Right cardiac atrium (tissue), 5 donors: ENCODE measurements at regions not wholly inside any gene's neighbourhood (a gene's known extent, or its start where the extent isn't known, plus 50 kb on each side); places are given as distances from the start of the nearest gene placed in this dataset.
A peak's percentile ranks its signal among the peaks of the same experiment; 100 is the strongest.

Experiments used
- ATAC-seq, 2 donors: fragments of 200-7000 bp; cut with Tn5 transposase; one replicate each; pipeline versions ENCODE4 v1.8.0 to v1.9.1; 2020; ENCODE audit warnings: moderate library complexity in 2 of 2, mild to moderate bottlenecking in 1 of 2
- DNase-seq, 3 donors: peaks; one replicate each; pipeline ENCODE4 v3.0.0-alpha.2; 2020
- H3K27ac ChIP-seq: one replicate; pipeline ENCODE4 v1.5.1; 2013; ENCODE audit warnings: mild to moderate bottlenecking, low read length, control low read depth, moderate library complexity
- H3K27me3 ChIP-seq: one replicate; pipeline ENCODE4 v1.6.1; 2013; ENCODE audit not compliant: control insufficient read depth, insufficient read depth
- H3K4me1 ChIP-seq: one replicate; pipeline ENCODE4 v1.6.1; 2013; ENCODE audit warnings: low read length; ENCODE audit not compliant: control insufficient read depth, insufficient read depth
- H3K4me3 ChIP-seq: one replicate; pipeline ENCODE4 v1.5.1; 2013; ENCODE audit warnings: low read length, control low read depth
- H3K9me3 ChIP-seq: one replicate; pipeline ENCODE4 v1.6.1; 2013; ENCODE audit warnings: low read length; ENCODE audit not compliant: control insufficient read depth
- WGBS: extraction: QIAGEN DNeasy Blood & Tissue Kit; methylation state at CpG from one replicate; pipeline ENCODE4 v1.1.7; 2013; 5-methylcytosine and 5-hydroxymethylcytosine counted together
- intact Hi-C, 4 donors: fragments of 100-400 bp; cut with DNase I; formaldehyde crosslinking; loops; one replicate each; pipeline versions ENCODE4 v1.11.0 to v1.14.0; 2022 to 2023
- donor health status: healthy with polysubstance abuse.
- donor health status: DM: no; HTN: yes; CAD: no.
- donor health status: DM: no; HTN: no; CAD: no.
- donor health status: DM: no; HTN: yes; CAD: no; lungs with severe emphysema.
- donor health status: DM: yes; HTN: yes; CAD: no.

GRCh38 chr4:125393825-125394224, 79.1 kb downstream of the FAT4 start:
- Histone ChIP-seq H3K9me3 (no peaks in the 10 kb centered on the region), H3K4me3 (no peak overlapping the region), H3K27ac (no peak overlapping the region), H3K4me1 (peaks cover 2% of the 10 kb centered on the region), H3K27me3 (no peaks in the 10 kb centered on the region)
- DNase-seq (no peak), ATAC-seq (no peak)
- 55% methylated on average over 2 of the region's 2 CpGs for WGBS
- intact Hi-C loops, result no loop called here

GRCh38 chr4:125397226-125397625, 82.5 kb downstream of the FAT4 start:
- Histone ChIP-seq H3K9me3 (no peaks in the 10 kb centered on the region), H3K4me3 (no peak overlapping the region), H3K4me1 (no peaks in the 10 kb centered on the region), H3K27ac (no peak overlapping the region), H3K27me3 (no peaks in the 10 kb centered on the region)
- 38% methylated on average over 2 of the region's 2 CpGs for WGBS
- DNase-seq (no peak), ATAC-seq (no peak)
- intact Hi-C loops, result no loop called here

GRCh38 chr4:125398263-125399002, 83.7 kb downstream of the FAT4 start:
- peak in 1 of 2 donors; percentile 29 for ATAC-seq
- H3K9me3 ChIP-seq, result no peaks in the 10 kb centered on the region
- no peaks in the 10 kb centered on the region for H3K27me3 ChIP-seq
- DNase-seq, result no peak
- no peak overlapping the region for H3K27ac ChIP-seq
- H3K4me1 ChIP-seq, result no peaks in the 10 kb centered on the region
- intact Hi-C loops, result no loop called here
- WGBS, result 51% methylated on average over 9 of the region's 9 CpGs
- H3K4me3 ChIP-seq, result no peak overlapping the region

- no peaks in the 10 kb centered on the region for H3K4me1 ChIP-seq
- H3K9me3 ChIP-seq, result no peaks in the 10 kb centered on the region
- no peak for ATAC-seq
- intact Hi-C loops, result no loop called here
- no peak overlapping the region for H3K4me3 ChIP-seq
- no peaks in the 10 kb centered on the region for H3K27me3 ChIP-seq
- no peak overlapping the region for H3K27ac ChIP-seq
- WGBS, result 21% methylated on average over 3 of the region's 3 CpGs
- DNase-seq, result no peak
These were observed 86.0 kb downstream of the FAT4 start for GRCh38 chr4:125400756-125401155.

- Histone ChIP-seq H3K4me3 (no peak overlapping the region), H3K27ac (no peak overlapping the region), H3K4me1 (no peaks in the 10 kb centered on the region), H3K9me3 (no peaks in the 10 kb centered on the region), H3K27me3 (no peaks in the 10 kb centered on the region)
- WGBS, result 57% methylated on average over 2 of the region's 2 CpGs
- no peak for ATAC-seq
- no peak for DNase-seq
- intact Hi-C loops, result no loop called here
These were observed 87.0 kb downstream of the FAT4 start for GRCh38 chr4:125401784-125402183.

- intact Hi-C loops, result no loop called here
- no peak for DNase-seq
- Histone ChIP-seq H3K9me3 (no peaks in the 10 kb centered on the region), H3K4me3 (no peak overlapping the region), H3K27ac (no peak overlapping the region), H3K27me3 (no peaks in the 10 kb centered on the region), H3K4me1 (peaks cover 3% of the 10 kb centered on the region)
- no peak for ATAC-seq
- WGBS, result 15% methylated on average over 2 of the region's 2 CpGs
These were observed 105.8 kb downstream of the FAT4 start for GRCh38 chr4:125420526-125420925.

- DNase-seq, result no peak
- no peaks in the 10 kb centered on the region for H3K9me3 ChIP-seq
- no peaks in the 10 kb centered on the region for H3K27me3 ChIP-seq
- peaks cover 3% of the 10 kb centered on the region for H3K4me1 ChIP-seq
- no peak for ATAC-seq
- intact Hi-C loops, result no loop called here
- no peak overlapping the region for H3K27ac ChIP-seq
- H3K4me3 ChIP-seq, result no peak overlapping the region
- 45% methylated on average over 1 of the region's 1 CpG for WGBS
These were observed 106.8 kb downstream of the FAT4 start for GRCh38 chr4:125421547-125421946.

- 97% methylated on average over 2 of the region's 2 CpGs for WGBS
- no peak overlapping the region for H3K27ac ChIP-seq
- peaks cover 3% of the 10 kb centered on the region for H3K4me1 ChIP-seq
- DNase-seq, result no peak
- intact Hi-C loops, result no loop called here
- H3K9me3 ChIP-seq, result no peaks in the 10 kb centered on the region
- no peaks in the 10 kb centered on the region for H3K27me3 ChIP-seq
- ATAC-seq, result no peak
- H3K4me3 ChIP-seq, result no peak overlapping the region
These were observed 108.4 kb downstream of the FAT4 start for GRCh38 chr4:125423124-125423523.

GRCh38 chr4:125428832-125429231, 114.1 kb downstream of the FAT4 start:
- Histone ChIP-seq H3K4me3 (no peak overlapping the region), H3K9me3 (no peaks in the 10 kb centered on the region), H3K4me1 (peaks cover 2% of the 10 kb centered on the region), H3K27me3 (no peaks in the 10 kb centered on the region), H3K27ac (no peak overlapping the region)
- WGBS, result 70% methylated on average over 2 of the region's 2 CpGs
- intact Hi-C loops, result no loop called here
- ATAC-seq (no peak), DNase-seq (no peak)

- H3K27me3 ChIP-seq, result no peaks in the 10 kb centered on the region
- ATAC-seq (no peak), DNase-seq (no peak)
- no peak overlapping the region for H3K4me3 ChIP-seq
- no peak overlapping the region for H3K27ac ChIP-seq
- 65% methylated on average over 4 of the region's 4 CpGs for WGBS
- peaks cover 2% of the 10 kb centered on the region for H3K4me1 ChIP-seq
- H3K9me3 ChIP-seq, result no peaks in the 10 kb centered on the region
- intact Hi-C loops, result no loop called here
These were observed 115.3 kb downstream of the FAT4 start for GRCh38 chr4:125430086-125430485.

- ATAC-seq (peak; percentile 68 to 71), DNase-seq (peak in 1 of 3 donors; percentile 30)
- intact Hi-C loops, result no loop called here
- no peaks in the 10 kb centered on the region for H3K27me3 ChIP-seq
- no peak overlapping the region for H3K27ac ChIP-seq
- no peaks in the 10 kb centered on the region for H3K9me3 ChIP-seq
- no peak overlapping the region for H3K4me3 ChIP-seq
- H3K4me1 ChIP-seq, result peaks cover 2% of the 10 kb centered on the region
- 55% methylated on average over 2 of the region's 2 CpGs for WGBS
These were observed 117.3 kb downstream of the FAT4 start for GRCh38 chr4:125432078-125432477.

GRCh38 chr4:125433453-125433852, 118.7 kb downstream of the FAT4 start:
- Histone ChIP-seq H3K9me3 (no peaks in the 10 kb centered on the region), H3K27ac (no peak overlapping the region), H3K4me1 (peaks cover 2% of the 10 kb centered on the region), H3K27me3 (no peaks in the 10 kb centered on the region), H3K4me3 (no peak overlapping the region)
- DNase-seq (no peak), ATAC-seq (peak; percentile 47 to 55)
- intact Hi-C loops, result no loop called here
- WGBS, result 33% methylated on average over 2 of the region's 2 CpGs
